CD4-positive, alpha-beta T cell treated with Interleukin-15 for 1 hour (primary cell): ENCODE measurements at regions not wholly inside any gene's neighbourhood (a gene's known extent, or its start where the extent isn't known, plus 50 kb on each side); places are given as distances from the start of the nearest gene placed in this dataset.

Source experiments
- DNase-seq: peaks from one replicate; pipeline ENCODE4 v3.0.0-alpha.2; 2020

GRCh38 chr10:131490991-131491594, 179.6 kb upstream of the TCERG1L start:
- no peak for DNase-seq

- DNase-seq = no peak
Measured at GRCh38 chr10:131492211-131492857, 180.8 kb upstream of the TCERG1L start.

- no peak for DNase-seq
Measured at GRCh38 chr10:131493432-131493831, 181.9 kb upstream of the TCERG1L start.

- no peak for DNase-seq
Measured at GRCh38 chr10:131494451-131494850, 182.9 kb upstream of the TCERG1L start.

- DNase-seq = no peak
Measured at GRCh38 chr10:131495224-131495623, 183.7 kb upstream of the TCERG1L start.

GRCh38 chr10:131495892-131496291, 184.4 kb upstream of the TCERG1L start:
- no peak for DNase-seq

- no peak for DNase-seq
Measured at GRCh38 chr10:131496351-131497052, 185.0 kb upstream of the TCERG1L start.

- no peak for DNase-seq
Measured at GRCh38 chr10:131499566-131499965, 188.0 kb upstream of the TCERG1L start.

GRCh38 chr10:131500181-131500580, 188.7 kb upstream of the TCERG1L start:
- no peak for DNase-seq

GRCh38 chr10:131500892-131501291, 189.4 kb upstream of the TCERG1L start:
- no peak for DNase-seq

- no peak for DNase-seq
Measured at GRCh38 chr10:131503992-131504391, 192.5 kb upstream of the TCERG1L start.

- DNase-seq = no peak
Measured at GRCh38 chr10:131511391-131511790, 199.9 kb upstream of the TCERG1L start.

- DNase-seq = no peak
Measured at GRCh38 chr10:131512852-131513251, 201.3 kb upstream of the TCERG1L start.

GRCh38 chr10:131513445-131513844, 201.9 kb upstream of the TCERG1L start:
- no peak for DNase-seq

GRCh38 chr10:131513901-131514300, 202.4 kb upstream of the TCERG1L start:
- DNase-seq = no peak

- no peak for DNase-seq
Measured at GRCh38 chr10:131514454-131514853, 202.9 kb upstream of the TCERG1L start.

- DNase-seq = no peak
Measured at GRCh38 chr10:131516285-131516684, 204.8 kb upstream of the TCERG1L start.

- no peak for DNase-seq
Measured at GRCh38 chr10:131517781-131518180, 206.3 kb upstream of the TCERG1L start.

- no peak for DNase-seq
Measured at GRCh38 chr10:131519723-131520605, 208.4 kb upstream of the TCERG1L start.

- no peak for DNase-seq
Measured at GRCh38 chr10:131531265-131532190, 220.0 kb upstream of the TCERG1L start.

GRCh38 chr10:131532291-131532690, 220.8 kb upstream of the TCERG1L start:
- DNase-seq = no peak

- no peak for DNase-seq
Measured at GRCh38 chr10:131532745-131533341, 221.3 kb upstream of the TCERG1L start.
